HepG2 (cell line): ENCODE measurements at regions not wholly inside any gene's neighbourhood (a gene's known extent, or its start where the extent isn't known, plus 50 kb on each side); places are given as distances from the start of the nearest gene placed in this dataset.

Experiments
- ATAC-seq: fragments of 200-7000 bp; cut with Tn5 transposase; 3 replicates; pipeline ENCODE4 v1.9.1; 2020; ENCODE audit warnings: mild to moderate bottlenecking, moderate library complexity
- BruUV-seq: library from RNA; stranded (reverse); fragments of 400-500 nt; replicated peaks from 2 replicates; lab custom pipeline; 2021; lab: Mats Ljungman, UMichigan
- CTCF ChIA-PET: fragments of 300-600 bp; formaldehyde crosslinking; extraction: SDS; loops from one replicate; lab custom pipeline; 2021; ENCODE audit warnings: low total read pairs, inconsistent platforms, low intra/inter-chr PET ratio; lab: Yijun Ruan, JAX
- POLR2A ChIA-PET: fragments of 350-600 bp; sonication (Branson Sonifier 250); formaldehyde crosslinking; loops from one replicate; lab custom pipeline; 2020; ENCODE audit warnings: antibody characterized with exemption, inconsistent platforms; lab: Yijun Ruan, JAX
- DNase-seq: peaks from one replicate; pipeline ENCODE4 v3.0.0-alpha.2; 2015; ENCODE audit warnings: low spot score
- FAIRE-seq: peaks from 3 replicates; lab custom pipeline; 2011; peaks lifted over from hg19 to GRCh38; lab: Jason Lieb, UNC
- H2AFZ ChIP-seq: one replicate; pipeline ENCODE4 v1.6.1; 2011; ENCODE audit warnings: low read length, inconsistent platforms
- H3K27ac ChIP-seq: fragments of 300-600 bp; 3 replicates; pipeline ENCODE4 v1.8.0; 2011; ENCODE audit warnings: mixed run types, mild to moderate bottlenecking, mixed read lengths, low read length, inconsistent platforms; ENCODE audit not compliant: insufficient read depth; ENCODE audit errors: extremely low read length
- H3K27me3 ChIP-seq, 2 experiments: fragments of 200-600 bp in 1 of 2; 2 replicates in 1 of 2; 3 replicates in 1 of 2; pipeline versions ENCODE4 v1.6.0 to v1.8.0; 2011; ENCODE audit warnings: low read length in 2 of 2, mild to moderate bottlenecking in 2 of 2, moderate library complexity in 2 of 2, inconsistent platforms in 1 of 2; ENCODE audit not compliant: insufficient read depth in 2 of 2, control insufficient read depth in 1 of 2
- H3K36me3 ChIP-seq, 2 experiments: fragments of 200-600 bp in 1 of 2; replicated peaks in 1 of 2; 2 replicates in 1 of 2; 3 replicates in 1 of 2; pipeline versions ENCODE4 v1.5.1 to v1.8.0; 2011; ENCODE audit warnings: low read length in 2 of 2, inconsistent platforms in 1 of 2; ENCODE audit not compliant: insufficient read depth in 2 of 2, control insufficient read depth in 1 of 2
- H3K4me1 ChIP-seq: 2 replicates; pipeline ENCODE4 v1.5.1; 2012; ENCODE audit warnings: low read length, inconsistent platforms; ENCODE audit not compliant: insufficient read depth
- H3K4me2 ChIP-seq: 2 replicates; pipeline ENCODE4 v1.6.0; 2011; ENCODE audit warnings: low read depth, low read length, inconsistent platforms
- H3K4me3 ChIP-seq, 3 experiments: fragments of 200-600 bp in 1 of 3; sonication (generic), shearing (Covaris generic) in 1 of 3; replicated peaks in 1 of 3; 2 replicates each; pipeline ENCODE4 v1.5.1; 2011 to 2016; ENCODE audit warnings: low read length in 3 of 3, inconsistent platforms in 2 of 3, low read depth in 2 of 3, mild to moderate bottlenecking in 2 of 3, control low read depth in 1 of 3, mixed read lengths in 1 of 3; ENCODE audit not compliant: insufficient read depth in 1 of 3
- H3K79me2 ChIP-seq: one replicate; pipeline ENCODE4 v1.6.1; 2011; ENCODE audit warnings: low read length, inconsistent platforms; ENCODE audit not compliant: insufficient read depth
- H3K9ac ChIP-seq: 2 replicates; pipeline ENCODE4 v1.6.0; 2011; ENCODE audit warnings: mild to moderate bottlenecking, low read depth, low read length, inconsistent platforms; ENCODE audit not compliant: insufficient read depth
- H3K9me3 ChIP-seq: 2 replicates; pipeline ENCODE4 v1.5.1; 2012; ENCODE audit warnings: mild to moderate bottlenecking, low read length
- H4K20me1 ChIP-seq: 2 replicates; pipeline ENCODE4 v1.6.0; 2011; ENCODE audit warnings: inconsistent platforms, mild to moderate bottlenecking, low read length, moderate library complexity; ENCODE audit not compliant: insufficient read depth
- FUBP1 ChIP-seq: sonication (generic); formaldehyde crosslinking; IDR thresholded peaks from 2 replicates; pipeline ENCODE4 v1.5.1; 2020; ENCODE audit warnings: missing genetic modification reagents, mild to moderate bottlenecking, borderline replicate concordance
- KAT7 ChIP-seq: IDR thresholded peaks from 2 replicates; pipeline ENCODE4 v1.6.1; 2018; ENCODE audit warnings: borderline replicate concordance, missing compliant biosample characterization
- KLF13 ChIP-seq: sonication (generic); formaldehyde crosslinking; IDR thresholded peaks from 2 replicates; pipeline ENCODE4 v1.4.0; 2020; ENCODE audit warnings: mild to moderate bottlenecking, missing genetic modification reagents
- MAFF ChIP-seq: IDR thresholded peaks from 2 replicates; pipeline ENCODE4 v1.6.1; 2011; ENCODE audit warnings: low read depth, low read length, improper control_type of control experiment
- NBN ChIP-seq: fragments of 450-650 bp; conservative IDR thresholded peaks from 2 replicates; pipeline ENCODE4 v1.6.1; 2017
- NFE2L1 ChIP-seq: sonication (generic); formaldehyde crosslinking; IDR thresholded peaks from 2 replicates; pipeline ENCODE4 v1.4.0; 2020; ENCODE audit warnings: missing genetic modification reagents, mild to moderate bottlenecking, borderline replicate concordance
- REL ChIP-seq: sonication (generic); formaldehyde crosslinking; conservative IDR thresholded peaks from 2 replicates; pipeline ENCODE4 v1.8.0; 2022; ENCODE audit warnings: mild to moderate bottlenecking, missing genetic modification reagents, moderate library complexity
- RFXANK ChIP-seq: IDR thresholded peaks from 2 replicates; pipeline ENCODE4 v1.6.1; 2016
- SMARCC2 ChIP-seq: fragments of 450-650 bp; IDR thresholded peaks from 2 replicates; pipeline ENCODE4 v1.6.1; 2017; ENCODE audit warnings: antibody characterized with exemption, mild to moderate bottlenecking
- ZBTB38 ChIP-seq: sonication (generic); formaldehyde crosslinking; IDR thresholded peaks from 2 replicates; pipeline ENCODE4 v1.5.1; 2020; ENCODE audit warnings: mild to moderate bottlenecking, missing genetic modification reagents
- ZBTB39 ChIP-seq: sonication (generic); formaldehyde crosslinking; IDR thresholded peaks from 2 replicates; pipeline ENCODE4 v1.5.0; 2020; ENCODE audit warnings: missing genetic modification reagents
- ZNF124 ChIP-seq: sonication (generic); formaldehyde crosslinking; IDR thresholded peaks from 2 replicates; pipeline ENCODE4 v1.4.0; 2020; ENCODE audit warnings: missing genetic modification reagents
- ZNF138 ChIP-seq: sonication (generic); formaldehyde crosslinking; IDR thresholded peaks from 2 replicates; pipeline ENCODE4 v1.5.0; 2020; ENCODE audit warnings: mild to moderate bottlenecking, low read depth, missing genetic modification reagents
- ZNF33B ChIP-seq: sonication (generic); formaldehyde crosslinking; IDR thresholded peaks from 2 replicates; pipeline ENCODE4 v1.5.1; 2020; ENCODE audit warnings: mild to moderate bottlenecking, missing genetic modification reagents
- ZNF580 ChIP-seq: IDR thresholded peaks from 2 replicates; pipeline ENCODE4 v1.6.1; 2016; ENCODE audit warnings: low read depth, borderline replicate concordance
- ZNF784 ChIP-seq: sonication (generic); formaldehyde crosslinking; IDR thresholded peaks from 2 replicates; pipeline ENCODE4 v1.5.1; 2020; ENCODE audit warnings: missing genetic modification reagents, mild to moderate bottlenecking, borderline replicate concordance
- WGBS: methylation state at CpG from one replicate; pipeline ENCODE4 v1.1.6; 2017; ENCODE audit warnings: low lambda C conversion rate; 5-methylcytosine and 5-hydroxymethylcytosine counted together
- in situ Hi-C: cut with HindIII; loops from 2 replicates; pipeline ENCODE4 v1.10.0; 2017; ENCODE audit warnings: low pct_unique_long_range_greater_than_20kb; ENCODE audit not compliant: extremely low pct_ligation_motif_present
- intact Hi-C: fragments of 100-400 bp; cut with micrococcal nuclease; formaldehyde crosslinking; loops from one replicate; pipeline ENCODE4 v1.10.0; 2022; ENCODE audit not compliant: unreplicated experiment

GRCh38 chr16:14337303-14338191 is 266.4 kb downstream of the MRTFB start (continued):
- TF ChIP-seq KLF13 (CRISPR knock-in tag): 0 out of 2 replicates have a peak, but pooled peaks have one; percentile 66
- peak; percentile 76; the same call in 1 of the 2 replicates for TF ChIP-seq ZNF580 (CRISPR knock-in tag)
- TF ChIP-seq ZBTB38: 0 out of 2 replicates have a peak, but pooled peaks have one; percentile 67
- no peak for TF ChIP-seq REL
- no peak for TF ChIP-seq NFE2L1 (CRISPR knock-in tag)
- no peak; the same call in 1 of the 2 replicates for TF ChIP-seq ZNF124 (CRISPR knock-in tag)
- TF ChIP-seq RFXANK (CRISPR knock-in tag): no peak
- TF ChIP-seq NBN: no peak
- TF ChIP-seq ZBTB39 (CRISPR knock-in tag): no peak

GRCh38 chr16:14335297-14335696 is 264.2 kb downstream of the MRTFB start:
- Histone ChIP-seq H3K4me3 (no peak overlapping the region), H3K4me2 (no peak overlapping the region), H2AFZ (no peak overlapping the region), H4K20me1 (no peaks in the 10 kb centered on the region), H3K36me3 (no peaks in the 10 kb centered on the region), H3K79me2 (no peaks in the 10 kb centered on the region), H3K27me3 (no peaks in the 10 kb centered on the region; a peak in 1 of 5 replicates), H3K9ac (no peak overlapping the region), H3K4me1 (peaks cover 47% of the 10 kb centered on the region), H3K27ac (no peak overlapping the region), H3K9me3 (0 out of 2 replicates have a peak, but pooled peaks cover 4% of the 10 kb centered on the region)
- CTCF ChIA-PET: no interaction called here
- ATAC-seq (no peak), DNase-seq (no peak), FAIRE-seq (no peak)
- no TSS peak for BruUV-seq
- POLR2A ChIA-PET: no interaction called here
- in situ Hi-C loops (no loop called here), intact Hi-C loops (no loop called here)
- WGBS: 52% methylated on average over 3 of the region's 3 CpGs
- TF ChIP-seq KAT7 (CRISPR knock-in tag) (no peak), ZNF784 (CRISPR knock-in tag) (0 out of 2 replicates have a peak, but pooled peaks have one; percentile 45), MAFF (no peak), FUBP1 (CRISPR knock-in tag) (0 out of 2 replicates have a peak, but pooled peaks have one; percentile 42), ZNF138 (CRISPR knock-in tag) (no peak), SMARCC2 (no peak), ZNF33B (CRISPR knock-in tag) (0 out of 2 replicates have a peak, but pooled peaks have one; percentile 36)
